OCI-M2 (cell line): ENCODE measurements at regions not wholly inside any gene's neighbourhood (a gene's known extent, or its start where the extent isn't known, plus 50 kb on each side); places are given as distances from the start of the nearest gene placed in this dataset.

Source experiments
- DNase-seq: peaks from one replicate; lab custom pipeline; 2025; ENCODE audit not compliant: unreplicated experiment; lab: John Stamatoyannopoulos, UW

GRCh38 chr5:26681861-26682260 lies 356.5 kb downstream of the CDH9 start:
- DNase-seq = no peak

GRCh38 chr5:26674846-26675245 lies 363.5 kb downstream of the CDH9 start:
- DNase-seq = no peak

- DNase-seq = no peak
Observed at GRCh38 chr5:26669523-26669922, 368.9 kb downstream of the CDH9 start.

- DNase-seq = no peak
Observed at GRCh38 chr5:26669031-26669430, 369.4 kb downstream of the CDH9 start.

- DNase-seq = no peak
Observed at GRCh38 chr5:26666371-26666770, 372.0 kb downstream of the CDH9 start.

- no peak for DNase-seq
Observed at GRCh38 chr5:26663500-26663899, 374.9 kb downstream of the CDH9 start.

GRCh38 chr5:26662806-26663360 lies 375.5 kb downstream of the CDH9 start:
- no peak for DNase-seq

GRCh38 chr5:26660116-26660515 lies 378.3 kb downstream of the CDH9 start:
- DNase-seq = no peak

GRCh38 chr5:26649000-26649399 lies 389.4 kb downstream of the CDH9 start:
- DNase-seq = no peak

- no peak for DNase-seq
Observed at GRCh38 chr5:26647781-26648180, 390.6 kb downstream of the CDH9 start.

- no peak for DNase-seq
Observed at GRCh38 chr5:26645659-26646058, 392.7 kb downstream of the CDH9 start.

GRCh38 chr5:26641492-26641891 lies 396.9 kb downstream of the CDH9 start:
- no peak for DNase-seq

GRCh38 chr5:26625099-26625498 lies 413.3 kb downstream of the CDH9 start:
- DNase-seq = no peak

GRCh38 chr5:26622947-26623346 lies 415.4 kb downstream of the CDH9 start:
- DNase-seq = no peak

GRCh38 chr5:26610577-26610976 lies 427.8 kb downstream of the CDH9 start:
- DNase-seq = no peak

GRCh38 chr5:26601563-26601962 lies 436.8 kb downstream of the CDH9 start:
- DNase-seq = no peak

- no peak for DNase-seq
Observed at GRCh38 chr5:26582350-26583045, 455.9 kb downstream of the CDH9 start.

GRCh38 chr5:26579712-26580111 lies 458.7 kb downstream of the CDH9 start:
- DNase-seq = no peak

GRCh38 chr5:26578002-26578401 lies 460.4 kb downstream of the CDH9 start:
- no peak for DNase-seq

GRCh38 chr5:26572480-26572879 lies 465.9 kb downstream of the CDH9 start:
- DNase-seq = no peak

- no peak for DNase-seq
Observed at GRCh38 chr5:26569929-26570258, 468.5 kb downstream of the CDH9 start.

- no peak for DNase-seq
Observed at GRCh38 chr5:26569241-26569928, 469.0 kb downstream of the CDH9 start.

- DNase-seq = no peak
Observed at GRCh38 chr5:26568316-26568715, 470.1 kb downstream of the CDH9 start.
